NCI-H446 (cell line): ENCODE measurements at regions not wholly inside any gene's neighbourhood (a gene's known extent, or its start where the extent isn't known, plus 50 kb on each side); places are given as distances from the start of the nearest gene placed in this dataset.
"Not testable (repeated sequence)": the region's sequence is repeated elsewhere in the genome, so short reads cannot be mapped to it uniquely, and the experiment has no call there.

Experiments used
- DNase-seq, 2 experiments: peaks; one replicate each; lab custom pipeline; 2025; lab: John Stamatoyannopoulos, UW

DNA sequence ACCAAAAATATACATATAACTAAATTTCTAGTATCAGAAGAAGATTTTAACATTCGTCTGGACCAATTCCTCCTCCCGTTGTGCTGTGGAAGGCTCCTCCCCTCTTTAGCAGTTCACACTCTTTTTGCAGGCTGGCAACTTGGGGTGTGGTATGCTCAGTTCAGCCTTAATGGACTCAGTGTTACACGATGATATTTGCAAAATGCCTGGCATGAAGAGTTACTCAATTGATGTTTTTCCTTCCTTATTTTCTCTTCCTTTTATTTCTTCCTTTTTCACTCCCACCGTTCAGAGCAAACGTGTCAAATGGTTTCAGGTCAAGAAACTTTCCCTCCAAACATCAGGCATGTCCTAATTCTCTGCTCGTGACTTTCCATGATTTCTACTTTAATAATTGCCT is 248.3 kb downstream of the PHF14 start:
- no peak for DNase-seq

GRCh38 chr7:11224535-11224934 is 250.9 kb downstream of the PHF14 start:
- DNase-seq = no peak

DNA sequence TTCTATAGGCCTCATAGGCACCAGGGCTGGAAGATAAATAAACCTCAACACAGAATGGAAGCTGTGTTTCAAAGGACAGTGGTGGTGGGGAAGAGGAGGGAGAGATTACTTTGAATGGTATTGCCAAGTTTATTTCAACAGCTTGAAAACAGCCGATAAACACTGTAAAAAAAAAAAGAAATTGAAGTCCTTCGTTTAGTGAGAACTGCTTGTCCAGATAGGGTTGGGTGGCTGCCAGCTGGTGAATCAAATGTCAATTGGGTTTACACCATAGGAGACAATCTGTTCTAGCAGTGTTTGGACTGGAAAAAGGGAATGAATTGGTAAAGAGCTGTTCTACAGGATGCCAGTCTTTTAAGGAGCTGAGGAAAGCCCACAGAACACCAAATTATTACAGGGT is 254.8 kb downstream of the PHF14 start:
- DNase-seq = peak; percentile 81 to 93

- no peak for DNase-seq
Observed at GRCh38 chr7:11231190-11231589, 257.5 kb downstream of the PHF14 start.

DNA sequence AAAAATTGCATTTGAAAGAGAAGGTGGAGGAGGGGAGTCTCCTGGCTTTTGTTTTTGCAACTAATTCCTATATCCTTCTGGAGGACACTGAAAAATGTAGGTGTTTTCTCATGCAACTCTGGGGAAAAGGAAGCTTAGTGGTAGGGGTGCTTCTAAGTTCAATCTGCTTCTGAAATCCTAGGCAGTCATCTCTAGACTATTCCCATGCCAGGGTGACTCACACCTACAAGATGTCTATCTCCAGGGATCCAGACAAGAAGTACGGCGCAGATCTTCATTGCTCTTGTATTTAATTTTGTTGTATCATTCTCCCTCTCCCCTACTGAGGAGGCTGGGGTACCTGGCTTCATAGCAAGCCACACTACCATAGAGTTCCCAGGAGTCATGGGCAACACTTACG is 258.8 kb downstream of the PHF14 start:
- DNase-seq = no peak

DNA sequence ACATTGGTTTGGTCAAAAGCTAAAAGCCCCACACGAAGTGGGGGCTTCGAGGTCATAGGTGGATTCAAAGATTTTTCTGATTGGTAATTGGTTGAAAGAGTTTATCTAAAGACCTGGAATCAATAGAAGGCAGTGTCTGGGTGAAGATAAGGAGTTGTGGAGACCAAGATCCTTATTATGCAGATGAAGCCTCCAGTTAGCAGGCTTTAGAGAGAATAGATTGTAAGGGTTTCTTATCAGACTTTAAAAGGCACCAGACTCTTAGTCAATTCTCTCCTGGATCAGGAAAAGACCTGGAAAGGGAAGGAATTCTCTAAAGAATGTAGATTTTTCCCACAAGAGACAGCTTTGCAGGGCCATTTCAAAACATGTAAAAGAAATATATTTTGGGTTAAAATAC is 260.2 kb downstream of the PHF14 start:
- no peak for DNase-seq

GRCh38 chr7:11235491-11235890 is 261.8 kb downstream of the PHF14 start:
- DNase-seq = no peak

DNA sequence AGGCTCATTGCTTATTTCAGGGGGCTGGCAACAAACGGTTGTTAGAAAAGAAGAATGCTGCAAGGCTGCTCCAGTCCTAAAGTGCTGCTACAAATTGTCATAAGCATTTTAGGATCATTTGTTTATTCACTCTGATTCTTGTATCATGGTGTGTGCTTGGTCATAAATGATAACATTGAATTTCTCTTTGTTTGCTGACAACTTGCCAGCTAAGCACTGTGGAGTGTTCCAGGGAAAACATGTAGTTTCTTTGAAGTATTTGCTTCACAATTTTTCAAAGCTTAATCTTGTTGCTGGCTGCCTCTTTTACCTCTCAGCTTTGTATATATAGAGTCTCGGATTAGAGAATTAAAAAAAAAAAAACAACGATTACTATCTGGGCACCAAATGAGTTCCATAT is 263.0 kb downstream of the PHF14 start:
- no peak for DNase-seq

DNA sequence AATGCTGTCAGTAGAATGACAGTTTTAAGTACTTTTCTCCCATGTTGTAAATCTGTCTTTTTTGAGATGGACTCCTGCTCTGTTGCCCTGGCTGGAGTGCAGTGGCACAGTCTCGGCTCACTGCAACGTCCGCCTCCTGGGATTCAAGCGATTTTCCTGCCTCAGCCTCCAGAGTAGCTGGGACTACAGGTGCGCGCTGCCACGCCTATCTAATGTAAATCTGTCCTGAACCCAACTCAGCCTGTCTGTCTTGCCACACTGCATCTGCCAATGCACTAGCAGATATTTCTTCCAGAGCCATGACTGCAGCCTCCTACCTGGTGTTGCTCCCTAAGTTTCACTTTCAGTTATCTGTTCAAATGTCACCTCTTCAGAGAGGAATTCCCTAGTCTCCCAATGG is 264.1 kb downstream of the PHF14 start:
- DNase-seq = no peak

DNA sequence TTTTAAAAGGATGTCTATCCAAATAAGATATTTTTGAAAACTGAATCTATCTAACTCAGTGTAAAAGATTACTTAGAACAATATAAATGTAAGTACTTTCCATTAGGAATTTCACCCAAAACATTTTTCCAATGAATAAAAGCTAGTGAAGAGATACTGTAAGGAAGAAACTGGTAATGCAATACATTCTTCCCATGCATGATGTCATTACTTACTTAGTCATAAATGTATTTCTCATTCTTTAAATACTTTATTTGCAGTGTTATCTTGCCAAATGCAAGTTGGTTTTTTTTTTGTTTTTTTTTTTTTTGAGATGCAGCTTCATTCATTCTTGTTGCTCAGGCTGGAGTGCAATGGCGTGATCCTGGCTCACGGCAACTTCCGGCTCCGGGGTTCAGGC is 265.6 kb downstream of the PHF14 start:
- DNase-seq = no peak

DNA sequence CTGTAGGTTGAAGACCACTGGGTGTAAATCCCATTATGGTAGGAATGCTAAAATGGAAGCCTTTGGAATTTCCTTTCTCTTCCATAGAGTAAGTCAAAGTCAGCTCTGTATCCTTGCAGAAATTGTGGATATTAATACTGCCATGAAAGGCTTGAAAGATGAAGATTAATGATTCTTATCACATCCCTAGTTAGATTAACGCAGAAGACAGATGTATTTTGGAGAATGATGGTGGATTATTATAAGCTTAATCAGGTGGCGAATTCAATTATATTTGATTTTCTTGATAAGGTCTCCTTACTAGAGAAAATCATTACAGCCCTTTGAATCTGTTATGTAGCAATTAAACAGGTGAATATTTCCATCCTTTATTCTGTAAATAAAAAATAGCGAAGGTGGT is 270.1 kb downstream of the PHF14 start:
- DNase-seq = no peak

- no peak for DNase-seq
Observed at GRCh38 chr7:11244149-11244548, 270.5 kb downstream of the PHF14 start.

GRCh38 chr7:11247545-11247944 is 273.9 kb downstream of the PHF14 start:
- DNase-seq = no peak

GRCh38 chr7:11251436-11251835 is 277.8 kb downstream of the PHF14 start:
- DNase-seq = no peak

DNA sequence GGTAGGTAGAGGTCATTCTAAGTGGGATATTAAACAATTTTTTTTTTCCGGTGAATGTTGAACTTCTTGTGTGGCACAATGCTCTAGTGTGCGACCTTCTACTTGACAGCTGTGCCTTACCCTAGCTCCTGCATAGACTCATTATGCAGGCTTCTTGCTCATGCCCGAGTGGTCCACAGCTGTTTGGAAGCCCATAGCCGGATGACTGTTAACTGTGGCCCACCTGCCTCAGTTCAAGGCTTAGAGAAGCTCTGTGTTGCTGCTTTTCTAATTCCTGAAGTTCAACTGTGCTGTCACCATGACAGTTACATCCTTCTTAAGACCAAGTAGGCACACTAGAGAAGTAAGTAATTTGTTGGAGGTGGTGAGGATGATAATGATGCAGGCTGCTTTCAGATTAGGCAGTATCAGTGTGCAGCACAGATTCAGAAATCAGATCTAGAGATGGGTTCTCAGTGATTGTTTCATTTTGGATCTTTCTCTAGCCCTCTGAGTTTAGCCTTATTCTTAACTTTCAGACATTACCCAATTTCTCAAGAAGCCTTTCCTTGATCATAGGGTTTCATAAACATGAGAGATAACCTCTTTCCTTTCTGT is 278.4 kb downstream of the PHF14 start:
- DNase-seq = no peak

GRCh38 chr7:11252705-11253272 is 279.1 kb downstream of the PHF14 start:
- DNase-seq = no peak

- peak in 1 of 2 experiments; percentile 7 for DNase-seq
Observed at GRCh38 chr7:11256501-11256900, 282.8 kb downstream of the PHF14 start.

GRCh38 chr7:11261470-11261869 is 287.8 kb downstream of the PHF14 start:
- peak; percentile 50 to 82 for DNase-seq

DNA sequence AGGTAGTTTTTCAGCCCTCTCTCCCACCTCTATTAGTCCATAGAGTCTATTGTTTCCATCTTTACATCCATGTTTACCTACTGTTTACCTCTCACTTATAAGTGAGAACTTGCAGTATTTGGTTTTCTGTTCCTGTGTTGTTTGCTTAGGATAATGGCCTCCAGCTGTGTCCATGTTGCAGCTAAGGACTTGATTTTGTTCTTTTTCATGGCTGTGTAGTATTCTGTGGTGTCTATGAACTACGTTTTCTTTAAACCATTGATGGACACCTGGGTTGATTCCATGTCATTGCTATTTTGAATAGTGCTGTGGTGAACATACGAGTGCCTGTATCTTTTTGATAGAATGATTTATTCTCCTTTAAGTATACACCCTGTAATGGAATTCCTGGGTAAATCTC is 292.4 kb downstream of the PHF14 start:
- no peak for DNase-seq

- DNase-seq = no peak
Observed at GRCh38 chr7:11272352-11272751, 298.7 kb downstream of the PHF14 start.

DNA sequence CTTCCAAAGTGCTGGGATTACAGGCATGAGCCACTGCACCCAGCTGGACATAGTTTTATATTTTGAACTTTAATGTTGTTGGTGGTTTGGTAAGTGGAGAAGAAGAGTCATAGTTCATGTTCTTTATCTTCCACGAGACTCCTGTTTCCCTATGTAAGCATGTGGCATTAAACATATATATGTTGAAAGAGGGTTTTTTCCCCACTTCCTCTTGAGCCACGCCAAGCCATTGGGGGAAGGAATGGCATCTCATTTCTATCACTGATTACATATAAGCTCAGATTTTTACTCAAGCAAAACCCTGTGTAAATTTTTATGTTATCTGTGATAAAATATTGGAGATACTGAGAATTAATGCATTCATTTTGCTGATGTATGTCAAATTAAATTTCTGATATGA is 300.4 kb downstream of the PHF14 start:
- DNase-seq = no peak

GRCh38 chr7:11281953-11282352 is 308.3 kb downstream of the PHF14 start:
- no peak for DNase-seq

- DNase-seq = not testable (repeated sequence)
Observed at GRCh38 chr7:11283584-11283983, 309.9 kb downstream of the PHF14 start.

DNA sequence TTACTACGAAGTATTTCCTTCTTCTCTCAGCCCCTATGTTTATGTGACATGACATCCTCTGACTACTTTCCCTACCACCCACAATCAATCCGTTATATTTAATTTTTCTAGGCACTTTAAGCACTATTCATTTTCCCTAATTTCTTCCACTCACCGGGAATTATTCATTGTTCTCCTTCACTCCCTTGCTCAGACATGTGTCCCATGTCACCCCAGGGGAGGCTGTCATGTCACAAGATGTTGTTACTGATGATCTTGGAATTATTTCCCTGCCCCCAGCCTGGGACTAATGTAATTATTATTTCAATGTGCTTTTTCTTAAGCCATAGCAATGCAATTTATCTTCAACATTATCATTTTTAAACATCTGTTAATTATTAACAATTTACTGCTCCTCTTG is 317.2 kb downstream of the PHF14 start:
- DNase-seq = no peak
